GM19468 (cell line): ENCODE measurements at regions not wholly inside any gene's neighbourhood (a gene's known extent, or its start where the extent isn't known, plus 50 kb on each side); places are given as distances from the start of the nearest gene placed in this dataset.
"Not testable (repeated sequence)": the region's sequence is repeated elsewhere in the genome, so short reads cannot be mapped to it uniquely, and the experiment has no call there.

ENCODE experiments used
- ATAC-seq: cut with Tn5 transposase; IDR thresholded peaks from one replicate; pipeline ENCODE4 v1.9.1; 2021; ENCODE audit warnings: mild to moderate bottlenecking, moderate library complexity, moderate number of reproducible peaks; ENCODE audit not compliant: unreplicated experiment; ENCODE audit errors: extremely low read depth

GRCh38 chr9:90128587-90129190 is 513.9 kb downstream of the DIRAS2 start:
- no peak for ATAC-seq

- no peak for ATAC-seq
Measured at GRCh38 chr9:90129446-90129845, 513.2 kb downstream of the DIRAS2 start.

- ATAC-seq, result no peak
Measured at GRCh38 chr9:90131568-90131967, 511.1 kb downstream of the DIRAS2 start.

GRCh38 chr9:90132866-90133265 is 509.8 kb downstream of the DIRAS2 start:
- no peak for ATAC-seq

- no peak for ATAC-seq
Measured at GRCh38 chr9:90137801-90138200, 504.8 kb downstream of the DIRAS2 start.

- ATAC-seq, result no peak
Measured at GRCh38 chr9:90140131-90140818, 502.3 kb downstream of the DIRAS2 start.

GRCh38 chr9:90141723-90142122 is 500.9 kb downstream of the DIRAS2 start:
- no peak for ATAC-seq

GRCh38 chr9:90142580-90142979 is 500.0 kb downstream of the DIRAS2 start:
- ATAC-seq, result no peak

- ATAC-seq, result no peak
Measured at GRCh38 chr9:90147426-90147825, 495.2 kb downstream of the DIRAS2 start.

- no peak for ATAC-seq
Measured at GRCh38 chr9:90156318-90156717, 486.3 kb downstream of the DIRAS2 start.

GRCh38 chr9:90162326-90162725 is 480.3 kb downstream of the DIRAS2 start:
- no peak for ATAC-seq

GRCh38 chr9:90162819-90163218 is 479.8 kb downstream of the DIRAS2 start:
- ATAC-seq, result no peak

- ATAC-seq, result no peak
Measured at GRCh38 chr9:90165281-90165680, 477.3 kb downstream of the DIRAS2 start.

GRCh38 chr9:90166374-90166773 is 476.2 kb downstream of the DIRAS2 start:
- ATAC-seq, result not testable (repeated sequence)

GRCh38 chr9:90167914-90168313 is 474.7 kb downstream of the DIRAS2 start:
- no peak for ATAC-seq

- no peak for ATAC-seq
Measured at GRCh38 chr9:90169490-90169889, 473.1 kb downstream of the DIRAS2 start.

GRCh38 chr9:90173935-90174334 is 468.7 kb downstream of the DIRAS2 start:
- not testable (repeated sequence) for ATAC-seq

- ATAC-seq, result not testable (repeated sequence)
Measured at GRCh38 chr9:90174346-90174745, 468.3 kb downstream of the DIRAS2 start.

- ATAC-seq, result no peak
Measured at GRCh38 chr9:90175257-90175656, 467.4 kb downstream of the DIRAS2 start.

- no peak for ATAC-seq
Measured at GRCh38 chr9:90175865-90176264, 466.8 kb downstream of the DIRAS2 start.

- no peak for ATAC-seq
Measured at GRCh38 chr9:90176901-90177300, 465.7 kb downstream of the DIRAS2 start.

GRCh38 chr9:90180381-90180780 is 462.2 kb downstream of the DIRAS2 start:
- ATAC-seq, result no peak
